PC-9 (cell line): ENCODE measurements at regions not wholly inside any gene's neighbourhood (a gene's known extent, or its start where the extent isn't known, plus 50 kb on each side); places are given as distances from the start of the nearest gene placed in this dataset.
A peak's percentile ranks its signal among the peaks of the same experiment; 100 is the strongest.

Experiments
- BruUV-seq: library from RNA; stranded (reverse); fragments of 400-500 nt; replicated peaks from 2 replicates; lab custom pipeline; 2021; lab: Mats Ljungman, UMichigan
- CTCF ChIA-PET: fragments of 300-600 bp; sonication (Branson Sonifier 250); formaldehyde crosslinking; loops from one replicate; lab custom pipeline; 2022; ENCODE audit warnings: antibody characterized with exemption; lab: Charles Lee
- POLR2A ChIA-PET: fragments of 300-600 bp; sonication (Branson Sonifier 250); formaldehyde crosslinking; loops from one replicate; lab custom pipeline; 2022; ENCODE audit warnings: antibody characterized with exemption; ENCODE audit not compliant: unreplicated experiment; lab: Charles Lee
- DNase-seq, 2 experiments: peaks; one replicate each; pipeline versions ENCODE4 v3.0.0 to v3.0.0-alpha.2; 2015 to 2022; ENCODE audit warnings: mixed read lengths in 1 of 2
- H2AFZ ChIP-seq: fragments of 200-600 bp; sonication (generic); 2 replicates; pipeline ENCODE4 v1.8.1; 2017; ENCODE audit warnings: antibody characterized with exemption
- H3F3A ChIP-seq: fragments of 200-600 bp; sonication (generic); 2 replicates; pipeline ENCODE4 v1.8.1; 2017; ENCODE audit warnings: antibody characterized with exemption, mild to moderate bottlenecking, low read depth; ENCODE audit not compliant: insufficient read depth
- H3K27ac ChIP-seq: fragments of 200-600 bp; sonication (generic); 2 replicates; pipeline ENCODE4 v1.6.1; 2016; ENCODE audit warnings: mixed run types
- H3K27me3 ChIP-seq: fragments of 200-600 bp; sonication (generic); 2 replicates; pipeline ENCODE4 v1.6.1; 2016; ENCODE audit warnings: low read depth, mixed run types; ENCODE audit not compliant: insufficient read depth
- H3K36me3 ChIP-seq: fragments of 200-600 bp; sonication (generic); 2 replicates; pipeline ENCODE4 v1.6.1; 2016; ENCODE audit warnings: low read depth, mixed run types
- H3K4me1 ChIP-seq: fragments of 200-600 bp; sonication (generic); replicated peaks from 2 replicates; pipeline ENCODE4 v1.6.1; 2016; ENCODE audit warnings: mixed run types; ENCODE audit not compliant: insufficient read depth
- H3K4me2 ChIP-seq: fragments of 200-600 bp; sonication (generic); 2 replicates; pipeline ENCODE4 v1.6.1; 2017; ENCODE audit warnings: mixed run types
- H3K4me3 ChIP-seq: fragments of 200-600 bp; sonication (generic); 2 replicates; pipeline ENCODE4 v1.6.1; 2016; ENCODE audit warnings: mixed run types
- H3K79me2 ChIP-seq: fragments of 200-600 bp; sonication (generic); 2 replicates; pipeline ENCODE4 v1.6.1; 2017; ENCODE audit warnings: low read depth, mixed run types
- H3K9me2 ChIP-seq: fragments of 200-600 bp; sonication (generic); 2 replicates; pipeline ENCODE4 v1.8.1; 2017; ENCODE audit warnings: mild to moderate bottlenecking; ENCODE audit not compliant: insufficient read depth
- H3K9me3 ChIP-seq: fragments of 200-600 bp; sonication (generic); 2 replicates; pipeline ENCODE4 v1.8.1; 2016; ENCODE audit warnings: low read depth; ENCODE audit not compliant: insufficient read depth
- H4K20me1 ChIP-seq: fragments of 200-600 bp; sonication (generic); 2 replicates; pipeline ENCODE4 v1.8.1; 2017; ENCODE audit not compliant: insufficient read depth
- EZH2 ChIP-seq: fragments of 200-600 bp; sonication (generic); IDR thresholded peaks from 2 replicates; pipeline ENCODE4 v1.8.0; 2017; ENCODE audit warnings: antibody characterized with exemption, low read depth
- intact Hi-C: fragments of 100-400 bp; cut with micrococcal nuclease; formaldehyde crosslinking; loops from one replicate; pipeline ENCODE4 v1.10.0; 2022; ENCODE audit not compliant: unreplicated experiment
- TF ChIP-seq, protein P1 (sequence below): fragments of 200-600 bp; sonication (generic); conservative IDR thresholded peaks from 2 replicates; pipeline ENCODE4 v1.6.1; 2017; ENCODE audit warnings: mixed run types, antibody characterized with exemption, mild to moderate bottlenecking, moderate library complexity

DNA sequence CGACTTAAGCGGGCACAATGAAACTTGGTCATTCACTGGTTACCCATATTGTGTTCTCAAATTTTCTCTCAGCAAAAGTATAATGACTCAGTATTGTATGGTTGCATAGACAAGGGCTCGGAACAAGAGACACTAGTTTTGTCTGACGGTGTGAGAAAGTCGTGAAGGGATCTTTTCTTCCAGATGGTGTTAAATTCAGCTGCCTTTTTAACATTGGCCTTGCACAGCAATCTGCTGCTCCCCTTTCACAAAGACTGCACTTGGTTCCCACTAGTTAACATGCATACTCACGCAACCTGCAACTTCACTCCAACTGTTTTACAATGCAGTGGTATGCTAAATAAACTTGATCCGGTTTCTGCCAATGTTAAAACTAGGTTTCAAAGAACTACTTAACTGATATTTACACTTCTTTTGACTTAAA lies 219.2 kb downstream of the MEF2C start:
- no peak for DNase-seq
- Histone ChIP-seq H3K36me3 (no peaks in the 10 kb centered on the region), H3K4me2 (no peak overlapping the region), H2AFZ (no peak overlapping the region), H3K9me2 (no peaks in the 10 kb centered on the region), H3K27ac (no peak overlapping the region), H3K79me2 (no peaks in the 10 kb centered on the region), H3K4me3 (no peak overlapping the region), H3K27me3 (no peaks in the 10 kb centered on the region), H3K4me1 (peaks cover 9% of the 10 kb centered on the region), H3F3A (peaks cover 5% of the 10 kb centered on the region), H3K9me3 (no peaks in the 10 kb centered on the region), H4K20me1 (no peaks in the 10 kb centered on the region)
- intact Hi-C loops = no loop called here
- TF ChIP-seq EZH2 = no peak
- CTCF ChIA-PET = no interaction called here
- POLR2A ChIA-PET = no interaction called here
- no TSS peak for BruUV-seq

DNA sequence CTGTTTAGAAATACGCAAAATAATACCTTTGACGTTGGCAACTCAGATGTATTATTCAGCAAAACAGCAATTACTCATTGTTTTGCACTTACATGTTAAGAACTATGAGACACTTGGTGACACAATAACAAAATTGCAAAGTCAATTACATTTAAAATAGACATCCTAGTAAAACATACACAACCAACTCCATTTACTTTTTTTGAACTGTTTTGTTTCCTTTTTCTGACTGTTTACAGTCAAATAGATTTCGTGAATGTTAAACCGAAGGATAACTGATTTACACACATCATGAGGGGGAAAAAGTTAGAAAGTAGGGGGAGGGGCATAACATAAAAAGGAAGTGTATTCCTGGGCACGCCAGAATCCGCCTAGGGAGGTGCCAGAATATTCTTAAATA lies 220.1 kb downstream of the MEF2C start:
- intact Hi-C loops = no loop called here
- DNase-seq = no peak
- Histone ChIP-seq H3F3A (peaks cover 5% of the 10 kb centered on the region), H3K36me3 (no peaks in the 10 kb centered on the region), H3K4me2 (no peak overlapping the region), H4K20me1 (no peaks in the 10 kb centered on the region), H3K4me3 (no peak overlapping the region), H3K79me2 (no peaks in the 10 kb centered on the region), H3K27ac (no peak overlapping the region), H2AFZ (no peak overlapping the region), H3K4me1 (peaks cover 9% of the 10 kb centered on the region), H3K9me2 (no peaks in the 10 kb centered on the region), H3K27me3 (no peaks in the 10 kb centered on the region), H3K9me3 (no peaks in the 10 kb centered on the region)
- no TSS peak for BruUV-seq
- ChIA-PET POLR2A (interaction anchor here (0.7 kb wide), 1 partner anchor 13 kb away, joined by 5 read pairs; no protein-coding TSS in a partner anchor), CTCF (no interaction called here)
- TF ChIP-seq, protein P1, sequence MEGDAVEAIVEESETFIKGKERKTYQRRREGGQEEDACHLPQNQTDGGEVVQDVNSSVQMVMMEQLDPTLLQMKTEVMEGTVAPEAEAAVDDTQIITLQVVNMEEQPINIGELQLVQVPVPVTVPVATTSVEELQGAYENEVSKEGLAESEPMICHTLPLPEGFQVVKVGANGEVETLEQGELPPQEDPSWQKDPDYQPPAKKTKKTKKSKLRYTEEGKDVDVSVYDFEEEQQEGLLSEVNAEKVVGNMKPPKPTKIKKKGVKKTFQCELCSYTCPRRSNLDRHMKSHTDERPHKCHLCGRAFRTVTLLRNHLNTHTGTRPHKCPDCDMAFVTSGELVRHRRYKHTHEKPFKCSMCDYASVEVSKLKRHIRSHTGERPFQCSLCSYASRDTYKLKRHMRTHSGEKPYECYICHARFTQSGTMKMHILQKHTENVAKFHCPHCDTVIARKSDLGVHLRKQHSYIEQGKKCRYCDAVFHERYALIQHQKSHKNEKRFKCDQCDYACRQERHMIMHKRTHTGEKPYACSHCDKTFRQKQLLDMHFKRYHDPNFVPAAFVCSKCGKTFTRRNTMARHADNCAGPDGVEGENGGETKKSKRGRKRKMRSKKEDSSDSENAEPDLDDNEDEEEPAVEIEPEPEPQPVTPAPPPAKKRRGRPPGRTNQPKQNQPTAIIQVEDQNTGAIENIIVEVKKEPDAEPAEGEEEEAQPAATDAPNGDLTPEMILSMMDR = no peak
- TF ChIP-seq EZH2 = no peak

DNA sequence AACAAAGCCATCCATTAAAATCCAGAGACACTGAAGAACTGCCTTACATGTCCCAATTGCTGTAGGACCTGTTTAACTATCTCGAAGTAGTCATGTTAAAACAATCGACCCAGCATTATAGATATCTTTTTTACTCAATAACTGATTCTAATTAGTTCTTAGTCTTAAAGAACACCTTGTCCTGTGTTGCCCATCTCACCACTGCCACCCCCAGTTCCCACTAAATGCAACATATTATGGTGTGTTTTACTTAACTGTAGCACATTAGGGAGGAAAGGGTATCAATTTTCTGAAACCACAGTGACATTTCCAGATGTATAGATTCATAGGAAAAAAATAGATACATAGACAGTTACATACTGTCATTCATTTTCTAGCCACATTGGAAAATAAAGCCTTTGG lies 221.2 kb downstream of the MEF2C start:
- POLR2A ChIA-PET = no interaction called here
- TF ChIP-seq, protein P1 = no peak
- no peak for TF ChIP-seq EZH2
- CTCF ChIA-PET = no interaction called here
- H3K9me2 ChIP-seq = no peaks in the 10 kb centered on the region
- peak overlapping the region; percentile 82 for H3K4me2 ChIP-seq
- peak overlapping the region; percentile 58 for H3K4me3 ChIP-seq
- H3K27me3 ChIP-seq = no peaks in the 10 kb centered on the region
- no peaks in the 10 kb centered on the region for H3K36me3 ChIP-seq
- peak overlapping the region; percentile 80 for H2AFZ ChIP-seq
- H3K9me3 ChIP-seq = no peaks in the 10 kb centered on the region
- H4K20me1 ChIP-seq = no peaks in the 10 kb centered on the region
- intact Hi-C loops = loop anchor here (1.0 to 2.0 kb wide), 3 partner anchors 12 to 393 kb away; partner anchors contain the start of gene TMEM161B
- H3K4me1 ChIP-seq = peaks cover 9% of the 10 kb centered on the region
- H3K27ac ChIP-seq = no peak overlapping the region
- peaks cover 5% of the 10 kb centered on the region for H3F3A ChIP-seq
- BruUV-seq = no TSS peak
- no peak for DNase-seq
- H3K79me2 ChIP-seq = no peaks in the 10 kb centered on the region
